Activated CD4-positive, CD25-positive, alpha-beta regulatory T cell (primary cell): ENCODE measurements at regions not wholly inside any gene's neighbourhood (a gene's known extent, or its start where the extent isn't known, plus 50 kb on each side); places are given as distances from the start of the nearest gene placed in this dataset.

Experiments
- DNase-seq, 4 experiments: peaks; one replicate each; lab custom pipeline; 2025; lab: John Stamatoyannopoulos, UW

- DNase-seq: no peak
These were observed 199.4 kb downstream of the KLF12 start for GRCh38 chr13:73934771-73935170.

GRCh38 chr13:73934215-73934641, 200.0 kb downstream of the KLF12 start:
- DNase-seq: no peak

GRCh38 chr13:73933795-73934194, 200.4 kb downstream of the KLF12 start:
- no peak for DNase-seq

- DNase-seq: no peak
These were observed 202.1 kb downstream of the KLF12 start for GRCh38 chr13:73932091-73932490.

- DNase-seq: no peak
These were observed 204.8 kb downstream of the KLF12 start for GRCh38 chr13:73929287-73929932.

GRCh38 chr13:73924607-73925006, 209.6 kb downstream of the KLF12 start:
- DNase-seq: no peak

- no peak for DNase-seq
These were observed 211.5 kb downstream of the KLF12 start for GRCh38 chr13:73922493-73923393.

- DNase-seq: no peak
These were observed 215.5 kb downstream of the KLF12 start for GRCh38 chr13:73918691-73919090.

GRCh38 chr13:73913751-73914518, 220.3 kb downstream of the KLF12 start:
- DNase-seq: no peak

- no peak for DNase-seq
These were observed 221.0 kb downstream of the KLF12 start for GRCh38 chr13:73913079-73913740.

- no peak for DNase-seq
These were observed 222.8 kb downstream of the KLF12 start for GRCh38 chr13:73911361-73911760.

- no peak for DNase-seq
These were observed 223.5 kb downstream of the KLF12 start for GRCh38 chr13:73910733-73911132.

- no peak for DNase-seq
These were observed 225.4 kb downstream of the KLF12 start for GRCh38 chr13:73908809-73909208.

- DNase-seq: no peak
These were observed 229.6 kb downstream of the KLF12 start for GRCh38 chr13:73904625-73905024.

- DNase-seq: no peak
These were observed 230.6 kb downstream of the KLF12 start for GRCh38 chr13:73903561-73903960.

GRCh38 chr13:73902847-73903246, 231.4 kb downstream of the KLF12 start:
- no peak for DNase-seq

GRCh38 chr13:73902296-73902695, 231.9 kb downstream of the KLF12 start:
- no peak for DNase-seq

GRCh38 chr13:73901324-73902068, 232.7 kb downstream of the KLF12 start:
- DNase-seq: no peak

- no peak for DNase-seq
These were observed 233.6 kb downstream of the KLF12 start for GRCh38 chr13:73900591-73900990.

GRCh38 chr13:73898899-73899298, 235.3 kb downstream of the KLF12 start:
- DNase-seq: no peak

GRCh38 chr13:73898276-73898675, 235.9 kb downstream of the KLF12 start:
- DNase-seq: no peak
